Mammary epithelial cell (primary cell): ENCODE measurements at regions not wholly inside any gene's neighbourhood (a gene's known extent, or its start where the extent isn't known, plus 50 kb on each side); places are given as distances from the start of the nearest gene placed in this dataset.

ENCODE experiments used
- CTCF ChIP-seq, 2 donors: IDR thresholded peaks in 1 of 2; conservative IDR thresholded peaks in 1 of 2; 2 replicates each; pipeline ENCODE4 v1.5.1; 2011 to 2012; ENCODE audit warnings: inconsistent platforms in 2 of 2, low read length in 2 of 2, mild to moderate bottlenecking in 2 of 2, control low read depth in 1 of 2, low read depth in 1 of 2; ENCODE audit not compliant: insufficient read depth in 1 of 2; ENCODE audit errors: extremely low read depth in 1 of 2
- EZH2 ChIP-seq: IDR thresholded peaks from 2 replicates; pipeline ENCODE4 v1.6.1; 2012; ENCODE audit warnings: low read length, inconsistent platforms, borderline replicate concordance

GRCh38 chr14:86083616-86084015, 553.7 kb downstream of the FLRT2 start:
- TF ChIP-seq CTCF (conservative IDR thresholded peaks at IDR 0.05 in 1 of 2, IDR thresholded peaks at IDR 0.05 in 1 of 2; ENCODE audit: extremely low read depth in 1 of 2, insufficient read depth in 1 of 2, low read depth in 1 of 2, low read length in 2 of 2) (no peak), EZH2 (no peak)
